Hindlimb muscle (tissue), 1 donor: ENCODE measurements at regions not wholly inside any gene's neighbourhood (a gene's known extent, or its start where the extent isn't known, plus 50 kb on each side); places are given as distances from the start of the nearest gene placed in this dataset.
A peak's percentile ranks its signal among the peaks of the same experiment; 100 is the strongest.
"Not testable (repeated sequence)": the region's sequence is repeated elsewhere in the genome, so short reads cannot be mapped to it uniquely, and the experiment has no call there.

ENCODE experiments used
- DNase-seq: peaks from one replicate; pipeline ENCODE4 v3.0.0-alpha.2; 2013

GRCh38 chr3:65030847-65031463, 343.2 kb upstream of the ADAMTS9 start:
- DNase-seq: no peak

DNA sequence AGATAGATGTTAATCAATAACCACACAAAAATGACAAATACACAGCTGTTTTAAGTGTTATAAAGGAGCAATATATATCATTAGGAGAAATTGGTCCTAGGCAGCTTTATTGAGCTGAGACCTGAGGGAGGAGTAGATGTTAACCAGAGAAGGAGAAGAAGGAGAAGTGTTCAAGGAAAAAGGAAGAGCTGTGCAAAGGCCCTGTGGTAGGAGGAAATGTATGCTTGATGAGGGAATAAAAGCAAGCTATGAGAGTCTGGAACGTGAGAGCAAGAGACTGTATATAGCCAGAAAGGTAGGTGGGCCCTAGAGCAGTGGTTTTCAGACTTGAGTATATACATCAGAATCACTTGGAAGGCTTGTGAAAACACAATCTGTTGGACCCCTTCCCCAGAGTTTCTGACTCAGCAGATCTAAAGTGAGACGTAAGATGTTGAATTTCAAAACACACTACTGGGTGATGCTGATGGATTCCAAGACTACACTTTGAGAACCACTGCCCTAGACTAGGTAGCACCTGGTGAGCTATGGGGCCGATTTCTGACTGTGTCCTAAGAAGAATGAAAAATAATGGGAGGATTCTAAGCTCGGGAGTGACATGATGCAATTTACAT, 342.3 kb upstream of the ADAMTS9 start:
- no peak for DNase-seq

GRCh38 chr3:65029130-65029529, 341.3 kb upstream of the ADAMTS9 start:
- DNase-seq: no peak

DNA sequence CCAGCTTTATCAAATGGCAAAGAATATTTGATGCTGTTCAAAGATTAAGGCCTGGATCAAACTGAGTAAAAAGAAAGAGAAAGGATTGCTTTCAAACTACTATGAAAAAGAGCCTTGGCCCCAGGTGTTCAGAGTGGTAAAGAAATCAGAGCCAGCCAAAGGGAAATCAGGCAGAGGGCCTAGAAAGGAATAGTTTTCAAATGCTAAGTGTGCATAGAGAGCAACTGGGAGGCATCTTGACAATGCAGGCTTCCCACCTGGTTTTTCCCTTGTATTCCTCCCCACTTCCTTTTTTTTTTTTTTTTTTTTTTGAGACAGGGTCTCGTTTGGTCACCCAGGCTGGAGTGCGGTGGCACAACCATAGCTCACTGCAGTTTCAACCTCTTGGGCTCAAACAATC, 340.2 kb upstream of the ADAMTS9 start:
- no peak for DNase-seq

DNA sequence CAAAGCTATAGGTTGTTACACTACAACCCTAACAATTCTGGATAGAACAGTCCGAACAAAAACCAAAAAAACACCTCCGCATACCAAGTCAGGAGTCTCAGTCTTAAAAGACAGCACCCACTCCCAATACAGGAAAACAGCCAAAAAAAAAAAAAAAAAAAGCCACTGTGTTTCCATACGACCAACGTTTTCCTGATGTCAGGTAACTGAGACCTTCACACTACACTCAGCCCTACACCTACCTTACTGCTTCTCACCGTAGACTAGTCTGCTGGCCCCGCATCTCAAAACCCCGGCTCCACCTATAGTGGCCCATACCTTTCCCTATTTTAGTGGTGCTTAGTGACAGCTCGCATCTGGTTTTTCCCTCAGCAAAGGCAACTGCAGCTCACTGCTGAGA, 339.5 kb upstream of the ADAMTS9 start:
- no peak for DNase-seq

GRCh38 chr3:65026151-65026550, 338.4 kb upstream of the ADAMTS9 start:
- no peak for DNase-seq

DNA sequence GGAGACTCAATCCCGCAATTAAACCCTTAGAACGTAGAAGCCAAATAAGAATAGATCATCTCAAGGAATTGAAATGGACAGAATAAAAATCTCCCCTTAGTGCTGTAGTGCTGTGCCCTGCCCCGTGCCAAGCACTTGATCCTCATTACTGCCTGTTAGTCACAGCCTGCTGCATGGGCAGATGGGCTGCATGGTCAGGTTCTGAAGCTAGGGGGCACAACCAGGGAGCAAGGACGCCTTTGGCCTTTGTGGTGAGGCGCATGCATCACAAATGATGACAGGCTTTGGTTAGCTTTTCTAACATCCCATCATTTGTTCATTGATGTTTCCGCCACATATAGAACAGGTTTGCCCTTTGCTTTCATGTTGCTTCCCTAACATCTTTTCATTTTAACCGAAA, 336.3 kb upstream of the ADAMTS9 start:
- no peak for DNase-seq

- DNase-seq: peak; percentile 61
Measured at GRCh38 chr3:65020281-65021160, 332.7 kb upstream of the ADAMTS9 start.

DNA sequence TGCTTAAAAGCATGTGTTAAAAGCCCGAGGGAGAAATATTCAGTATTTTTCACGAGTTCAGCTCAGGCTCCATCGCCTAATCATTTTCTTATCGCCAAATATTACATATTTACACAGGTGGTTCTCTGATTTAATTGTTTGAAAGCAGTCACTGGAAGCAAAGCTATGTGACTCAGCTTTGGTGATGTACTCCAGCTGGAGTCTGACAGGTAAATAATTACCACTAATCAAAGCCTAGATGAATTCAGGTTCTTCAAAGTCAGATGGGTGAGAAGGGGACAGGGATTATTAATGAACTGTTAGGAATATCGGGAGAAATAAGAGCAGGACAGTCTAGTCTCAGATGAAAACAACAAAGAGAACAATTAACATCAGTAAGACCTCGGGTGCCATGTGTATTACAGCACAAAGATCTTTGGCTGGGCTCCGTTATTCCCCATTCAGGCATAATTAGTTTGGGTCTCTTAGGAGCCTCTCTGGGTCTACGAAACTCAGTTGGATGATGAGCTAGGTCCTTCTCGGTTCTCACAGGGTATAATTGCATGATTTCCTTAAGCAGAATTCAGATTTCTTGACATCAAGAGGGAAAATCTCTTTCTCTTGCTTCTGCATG, 331.7 kb upstream of the ADAMTS9 start:
- no peak for DNase-seq

GRCh38 chr3:65018801-65019200, 331.0 kb upstream of the ADAMTS9 start:
- no peak for DNase-seq

DNA sequence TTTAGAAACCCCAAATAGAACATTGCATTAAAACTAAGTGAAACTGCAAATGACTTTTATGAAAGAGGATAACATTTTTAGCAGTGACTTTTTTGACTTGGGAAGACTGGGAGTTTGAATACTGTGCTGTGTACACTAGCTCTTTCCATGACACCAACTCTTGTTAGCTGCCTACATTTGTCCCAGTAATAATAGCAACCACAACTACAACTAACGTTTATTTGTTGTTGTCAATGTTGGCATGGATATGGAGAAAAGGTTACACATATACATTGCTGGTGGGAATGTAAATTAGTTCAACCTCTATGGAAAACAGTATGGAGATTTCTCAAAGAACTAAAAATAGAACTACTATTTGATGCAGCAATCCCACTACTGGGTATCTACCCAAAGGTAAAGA, 329.6 kb upstream of the ADAMTS9 start:
- DNase-seq: no peak

DNA sequence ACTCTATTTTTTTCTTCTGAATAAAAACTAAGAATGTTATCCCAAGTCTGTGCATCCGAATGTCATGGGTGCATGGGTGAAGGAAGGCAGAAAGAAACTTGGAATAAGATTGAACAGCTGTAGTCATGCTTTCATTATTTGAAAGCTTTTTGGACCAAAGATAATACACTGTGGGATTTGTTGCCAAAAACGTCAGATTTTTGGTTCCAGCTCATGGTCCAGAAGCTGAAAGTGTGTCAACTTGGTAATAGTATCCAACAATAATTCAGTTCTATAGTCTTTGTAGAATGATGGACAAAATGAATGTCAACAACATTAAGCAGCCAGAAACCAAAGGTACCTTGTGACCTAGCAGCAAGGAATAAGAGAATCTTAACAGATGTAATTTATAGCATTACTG, 327.9 kb upstream of the ADAMTS9 start:
- no peak for DNase-seq

DNA sequence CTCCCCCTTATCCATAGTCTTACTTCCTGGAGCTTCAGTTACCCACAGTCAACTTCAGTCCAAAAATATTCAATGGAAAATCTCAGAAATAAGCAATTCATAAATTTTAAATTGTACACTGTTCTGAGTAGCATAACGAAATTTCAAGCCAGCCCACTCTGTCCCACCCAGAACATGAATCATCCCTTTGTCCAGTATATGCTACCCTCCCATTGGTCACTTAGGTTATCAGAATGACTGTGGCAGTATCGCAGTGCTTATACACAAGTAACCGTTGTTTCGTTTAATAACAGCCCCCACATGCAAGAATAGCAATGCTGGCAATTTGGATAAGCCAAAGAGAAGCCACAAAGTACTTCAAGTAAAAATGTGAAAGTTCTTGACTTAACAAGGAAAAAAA, 325.3 kb upstream of the ADAMTS9 start:
- no peak for DNase-seq

- no peak for DNase-seq
Measured at GRCh38 chr3:65006300-65006739, 318.5 kb upstream of the ADAMTS9 start.

- DNase-seq: no peak
Measured at GRCh38 chr3:65005486-65005885, 317.7 kb upstream of the ADAMTS9 start.

GRCh38 chr3:65004795-65005295, 317.0 kb upstream of the ADAMTS9 start:
- no peak for DNase-seq

DNA sequence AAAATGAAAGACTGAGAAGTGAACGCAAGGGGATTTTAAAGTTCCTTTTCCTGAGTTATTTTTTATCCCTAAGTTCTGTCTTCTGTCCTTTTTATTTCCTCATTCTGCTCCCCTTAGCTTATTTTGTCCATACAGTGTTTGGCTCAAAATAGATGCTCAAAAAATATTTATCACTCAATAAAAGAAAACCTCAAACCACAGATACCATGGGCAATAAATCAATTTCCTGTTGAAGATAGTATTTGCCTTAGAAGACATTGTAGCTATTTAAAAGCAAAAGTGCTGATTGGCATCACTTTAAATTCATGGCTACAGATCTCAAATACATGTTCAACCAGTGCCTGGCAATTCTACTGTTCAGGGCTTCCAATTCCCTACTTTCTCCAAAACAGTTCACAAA, 316.5 kb upstream of the ADAMTS9 start:
- DNase-seq: no peak

GRCh38 chr3:65001119-65001518, 313.3 kb upstream of the ADAMTS9 start:
- DNase-seq: not testable (repeated sequence)

DNA sequence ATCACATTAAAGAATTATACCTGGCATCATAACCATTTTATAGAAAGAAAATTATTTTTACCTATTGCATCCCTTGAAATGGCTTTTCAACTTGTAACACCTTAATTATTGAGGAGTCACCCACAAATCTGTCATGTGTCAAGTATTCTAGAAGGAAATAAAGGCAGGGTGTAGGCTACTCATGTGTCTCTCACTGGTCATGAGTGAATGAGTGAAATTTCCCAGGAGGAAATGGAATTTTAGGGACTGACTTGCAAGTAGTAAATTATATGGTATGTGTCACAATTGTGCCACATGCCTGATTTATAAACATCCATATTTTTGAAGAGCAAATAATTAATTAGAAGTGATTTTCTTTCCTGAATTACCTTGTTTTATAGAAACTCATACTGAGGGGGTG, 310.5 kb upstream of the ADAMTS9 start:
- DNase-seq: no peak

DNA sequence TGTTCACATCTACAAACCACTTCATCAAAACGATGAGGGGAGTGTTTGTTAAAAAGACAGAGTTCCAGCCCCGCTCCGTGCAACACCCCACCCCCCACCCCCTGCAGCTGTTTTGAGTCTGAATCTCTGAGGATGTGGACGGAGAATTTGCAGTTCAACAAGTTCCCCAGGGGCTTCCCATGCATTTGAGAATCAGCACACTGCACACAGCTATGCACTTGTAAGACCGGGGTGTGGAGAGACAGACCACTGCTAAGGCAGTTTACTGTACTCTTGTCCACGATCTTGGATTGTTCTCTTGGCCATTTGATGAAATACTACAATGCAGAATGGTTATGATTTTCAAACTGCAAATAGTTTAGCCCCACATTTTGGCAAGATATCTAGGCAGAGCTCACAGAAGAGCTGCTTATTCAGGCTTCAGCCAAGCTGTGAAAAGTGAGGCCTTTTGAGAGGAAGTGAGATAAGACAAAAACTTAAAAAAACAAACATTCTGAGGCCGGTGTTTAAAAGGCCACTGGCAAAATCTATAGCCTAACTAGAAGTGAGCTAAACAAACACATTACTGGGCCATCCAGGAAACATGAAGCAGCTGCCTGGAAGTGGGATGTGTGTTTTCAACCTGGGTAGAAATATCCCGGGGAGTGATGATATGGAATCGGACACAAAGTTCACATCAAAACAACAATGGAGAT, 308.2 kb upstream of the ADAMTS9 start:
- peak; percentile 34 for DNase-seq

- no peak for DNase-seq
Measured at GRCh38 chr3:64993781-64994180, 306.0 kb upstream of the ADAMTS9 start.

DNA sequence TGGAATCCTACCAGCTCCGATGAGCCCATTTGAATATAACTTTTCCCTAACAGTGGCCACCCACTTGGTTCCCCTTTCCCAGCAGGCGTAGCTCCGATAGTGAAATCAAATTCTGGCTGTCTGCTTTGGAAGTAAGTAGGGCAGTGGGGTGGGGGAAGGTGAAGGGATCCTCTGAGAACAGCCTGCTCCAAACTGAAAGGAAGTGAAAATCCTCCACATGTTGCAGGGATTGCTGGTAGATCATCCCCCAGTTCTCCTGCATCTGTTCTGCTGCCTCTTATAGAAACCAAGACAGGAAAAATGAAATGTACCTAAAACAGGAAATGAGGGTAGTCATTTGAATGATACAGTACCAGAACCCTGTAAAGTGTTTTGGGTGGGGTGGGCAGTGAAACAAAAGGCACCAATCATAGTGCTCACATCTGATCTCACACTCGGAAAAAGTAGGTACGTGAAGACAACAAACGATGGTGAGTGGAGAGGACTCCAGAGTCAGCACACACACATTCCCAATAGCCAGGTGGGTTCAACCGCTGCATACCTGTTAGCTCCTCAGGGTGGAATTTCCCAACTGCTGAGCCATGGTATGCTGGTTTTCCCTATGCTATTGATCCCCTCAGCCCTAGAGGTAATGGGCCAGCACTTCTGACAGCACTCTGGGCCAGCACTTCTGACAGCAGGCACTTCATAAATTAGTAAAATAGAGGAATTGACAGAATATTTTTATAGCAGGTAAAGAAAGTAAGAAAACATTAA, 304.9 kb upstream of the ADAMTS9 start:
- peak; percentile 55 for DNase-seq
